ENCODE measurements at regions not wholly inside any gene's neighbourhood (a gene's known extent, or its start where the extent isn't known, plus 50 kb on each side); places are given as distances from the start of the nearest gene placed in this dataset.

- TF ChIP-seq CTCF (IDR thresholded peaks at IDR 0.05; ENCODE audit: poor library complexity, severe bottlenecking) (no peak), SMC3 (conservative IDR thresholded peaks at IDR 0.05; ENCODE audit: poor library complexity) (no peak), TAF1 (IDR thresholded peaks at IDR 0.05; ENCODE audit: low read depth) (no peak)
These were observed 598.6 kb downstream of the BUD13 start for GRCh38 chr11:116173941-116174911.

Measured in neural cell (in vitro differentiated cells).